Activated naive CD8-positive, alpha-beta T cell treated with anti-CD3 and anti-CD28 coated beads for 36 hours (primary cell): ENCODE measurements at regions not wholly inside any gene's neighbourhood (a gene's known extent, or its start where the extent isn't known, plus 50 kb on each side); places are given as distances from the start of the nearest gene placed in this dataset.
A peak's percentile ranks its signal among the peaks of the same experiment; 100 is the strongest.

Source experiments
- DNase-seq: peaks from one replicate; pipeline ENCODE4 v3.0.0; 2021
- H3K27ac Mint-ChIP-seq: one replicate; pipeline ENCODE4 v1.8.0; 2022; ENCODE audit warnings: mild to moderate bottlenecking, moderate library complexity, mixed read lengths
- H3K27me3 Mint-ChIP-seq: one replicate; pipeline ENCODE4 v1.8.0; 2022; ENCODE audit warnings: mild to moderate bottlenecking, mixed read lengths
- H3K36me3 Mint-ChIP-seq: one replicate; pipeline ENCODE4 v1.8.0; 2021; ENCODE audit warnings: mild to moderate bottlenecking, mixed read lengths
- H3K4me1 Mint-ChIP-seq: one replicate; pipeline ENCODE4 v1.8.0; 2021; ENCODE audit warnings: mixed read lengths
- H3K4me3 Mint-ChIP-seq: one replicate; pipeline ENCODE4 v1.8.0; 2022; ENCODE audit warnings: mild to moderate bottlenecking, moderate library complexity, mixed read lengths
- H3K9me3 Mint-ChIP-seq: one replicate; pipeline ENCODE4 v1.8.0; 2022; ENCODE audit warnings: mixed read lengths

- Mint-ChIP-seq H3K4me3 (no peak overlapping the region), H3K9me3 (peaks cover 1% of the 10 kb centered on the region), H3K27ac (no peak overlapping the region), H3K27me3 (peaks cover 8% of the 10 kb centered on the region), H3K36me3 (no peaks in the 10 kb centered on the region), H3K4me1 (peaks cover 30% of the 10 kb centered on the region)
- DNase-seq: no peak
These were observed 1365.5 kb upstream of the CELF4 start for GRCh38 chr18:38930881-38931753.

- H3K4me3 Mint-ChIP-seq: no peak overlapping the region
- peaks cover 2% of the 10 kb centered on the region for H3K9me3 Mint-ChIP-seq
- no peak overlapping the region for H3K27ac Mint-ChIP-seq
- no peaks in the 10 kb centered on the region for H3K4me1 Mint-ChIP-seq
- H3K36me3 Mint-ChIP-seq: no peaks in the 10 kb centered on the region
- no peak for DNase-seq
- peaks cover 19% of the 10 kb centered on the region for H3K27me3 Mint-ChIP-seq
These were observed 1357.9 kb upstream of the CELF4 start for GRCh38 chr18:38923540-38923939.

- no peak overlapping the region for H3K4me3 Mint-ChIP-seq
These were observed 1357.5 kb upstream of the CELF4 start for GRCh38 chr18:38923126-38923525.

GRCh38 chr18:38909972-38910371, 1344.4 kb upstream of the CELF4 start:
- Mint-ChIP-seq H3K27ac (no peak overlapping the region), H3K36me3 (no peaks in the 10 kb centered on the region), H3K4me1 (no peaks in the 10 kb centered on the region), H3K27me3 (peaks cover 6% of the 10 kb centered on the region), H3K9me3 (peaks cover 2% of the 10 kb centered on the region), H3K4me3 (no peak overlapping the region)
- DNase-seq: no peak

More at GRCh38 chr18:38923126-38923525, 1357.5 kb upstream of the CELF4 start:
- H3K4me1 Mint-ChIP-seq: no peaks in the 10 kb centered on the region
- H3K9me3 Mint-ChIP-seq: peaks cover 2% of the 10 kb centered on the region
- no peaks in the 10 kb centered on the region for H3K36me3 Mint-ChIP-seq
- no peak overlapping the region for H3K27ac Mint-ChIP-seq
- no peak for DNase-seq
- H3K27me3 Mint-ChIP-seq: peaks cover 19% of the 10 kb centered on the region

GRCh38 chr18:38902796-38903195, 1337.2 kb upstream of the CELF4 start:
- no peaks in the 10 kb centered on the region for H3K4me1 Mint-ChIP-seq
- no peak overlapping the region for H3K27ac Mint-ChIP-seq
- H3K27me3 Mint-ChIP-seq: peaks cover 6% of the 10 kb centered on the region
- no peaks in the 10 kb centered on the region for H3K9me3 Mint-ChIP-seq
- no peak for DNase-seq
- no peak overlapping the region for H3K4me3 Mint-ChIP-seq
- H3K36me3 Mint-ChIP-seq: no peaks in the 10 kb centered on the region

GRCh38 chr18:38900445-38900844, 1334.8 kb upstream of the CELF4 start:
- Mint-ChIP-seq H3K4me3 (no peak overlapping the region), H3K4me1 (no peaks in the 10 kb centered on the region), H3K27me3 (no peaks in the 10 kb centered on the region), H3K27ac (no peak overlapping the region), H3K9me3 (no peaks in the 10 kb centered on the region), H3K36me3 (no peaks in the 10 kb centered on the region)
- no peak for DNase-seq

- no peak overlapping the region for H3K27ac Mint-ChIP-seq
These were observed 1334.4 kb upstream of the CELF4 start for GRCh38 chr18:38900031-38900430.

GRCh38 chr18:38899252-38899651, 1333.7 kb upstream of the CELF4 start:
- Mint-ChIP-seq H3K27me3 (no peaks in the 10 kb centered on the region), H3K36me3 (no peaks in the 10 kb centered on the region), H3K4me1 (no peaks in the 10 kb centered on the region), H3K27ac (no peak overlapping the region), H3K9me3 (no peaks in the 10 kb centered on the region), H3K4me3 (no peak overlapping the region)
- DNase-seq: no peak

More at GRCh38 chr18:38900031-38900430, 1334.4 kb upstream of the CELF4 start:
- no peak overlapping the region for H3K4me3 Mint-ChIP-seq
- H3K4me1 Mint-ChIP-seq: no peaks in the 10 kb centered on the region
- H3K9me3 Mint-ChIP-seq: no peaks in the 10 kb centered on the region
- H3K36me3 Mint-ChIP-seq: no peaks in the 10 kb centered on the region
- no peak for DNase-seq
- H3K27me3 Mint-ChIP-seq: no peaks in the 10 kb centered on the region

GRCh38 chr18:38898167-38898566, 1332.6 kb upstream of the CELF4 start:
- no peaks in the 10 kb centered on the region for H3K9me3 Mint-ChIP-seq
- H3K4me3 Mint-ChIP-seq: no peak overlapping the region
- H3K4me1 Mint-ChIP-seq: no peaks in the 10 kb centered on the region
- H3K27ac Mint-ChIP-seq: no peak overlapping the region
- DNase-seq: no peak
- H3K36me3 Mint-ChIP-seq: no peaks in the 10 kb centered on the region
- H3K27me3 Mint-ChIP-seq: no peaks in the 10 kb centered on the region

- H3K27me3 Mint-ChIP-seq: no peaks in the 10 kb centered on the region
- no peak for DNase-seq
- no peaks in the 10 kb centered on the region for H3K36me3 Mint-ChIP-seq
- no peaks in the 10 kb centered on the region for H3K9me3 Mint-ChIP-seq
- H3K4me1 Mint-ChIP-seq: no peaks in the 10 kb centered on the region
- no peak overlapping the region for H3K27ac Mint-ChIP-seq
- H3K4me3 Mint-ChIP-seq: no peak overlapping the region
These were observed 1330.0 kb upstream of the CELF4 start for GRCh38 chr18:38895560-38895959.

- no peak for DNase-seq
- H3K27me3 Mint-ChIP-seq: peaks cover 4% of the 10 kb centered on the region
- no peaks in the 10 kb centered on the region for H3K36me3 Mint-ChIP-seq
- peaks cover 8% of the 10 kb centered on the region for H3K4me1 Mint-ChIP-seq
- no peak overlapping the region for H3K27ac Mint-ChIP-seq
- H3K4me3 Mint-ChIP-seq: no peak overlapping the region
- H3K9me3 Mint-ChIP-seq: peaks cover 1% of the 10 kb centered on the region
These were observed 1322.0 kb upstream of the CELF4 start for GRCh38 chr18:38887671-38888020.

- Mint-ChIP-seq H3K27me3 (peaks cover 4% of the 10 kb centered on the region), H3K4me1 (peaks cover 8% of the 10 kb centered on the region), H3K4me3 (no peak overlapping the region), H3K9me3 (peaks cover 1% of the 10 kb centered on the region), H3K27ac (no peak overlapping the region), H3K36me3 (no peaks in the 10 kb centered on the region)
- DNase-seq: no peak
These were observed 1321.5 kb upstream of the CELF4 start for GRCh38 chr18:38886861-38887670.

GRCh38 chr18:38886235-38886634, 1320.6 kb upstream of the CELF4 start:
- DNase-seq: no peak
- Mint-ChIP-seq H3K36me3 (no peaks in the 10 kb centered on the region), H3K4me1 (peaks cover 8% of the 10 kb centered on the region), H3K9me3 (peaks cover 1% of the 10 kb centered on the region), H3K27me3 (peaks cover 4% of the 10 kb centered on the region), H3K4me3 (no peak overlapping the region), H3K27ac (peak overlapping the region; percentile 64)

- Mint-ChIP-seq H3K36me3 (no peaks in the 10 kb centered on the region), H3K27ac (no peak overlapping the region), H3K4me3 (no peak overlapping the region), H3K4me1 (peaks cover 8% of the 10 kb centered on the region), H3K9me3 (peaks cover 1% of the 10 kb centered on the region), H3K27me3 (peaks cover 12% of the 10 kb centered on the region)
- DNase-seq: no peak
These were observed 1318.5 kb upstream of the CELF4 start for GRCh38 chr18:38884050-38884449.

GRCh38 chr18:38883111-38883510, 1317.5 kb upstream of the CELF4 start:
- H3K9me3 Mint-ChIP-seq: no peaks in the 10 kb centered on the region
- no peaks in the 10 kb centered on the region for H3K36me3 Mint-ChIP-seq
- peaks cover 4% of the 10 kb centered on the region for H3K4me1 Mint-ChIP-seq
- DNase-seq: no peak
- H3K4me3 Mint-ChIP-seq: no peak overlapping the region
- H3K27ac Mint-ChIP-seq: no peak overlapping the region
- H3K27me3 Mint-ChIP-seq: peaks cover 12% of the 10 kb centered on the region
